WI38 (cell line): ENCODE measurements at regions not wholly inside any gene's neighbourhood (a gene's known extent, or its start where the extent isn't known, plus 50 kb on each side); places are given as distances from the start of the nearest gene placed in this dataset.

Experiments used
- H3K4me3 ChIP-seq: 2 replicates; pipeline ENCODE4 v1.5.1; 2011; ENCODE audit warnings: low read depth, mild to moderate bottlenecking, control low read depth, low read length
- TF ChIP-seq, protein P1 (sequence below): IDR thresholded peaks from 2 replicates; pipeline ENCODE4 v1.5.1; 2012; ENCODE audit warnings: low read depth, mild to moderate bottlenecking, control low read depth, low read length

- TF ChIP-seq, protein P1, sequence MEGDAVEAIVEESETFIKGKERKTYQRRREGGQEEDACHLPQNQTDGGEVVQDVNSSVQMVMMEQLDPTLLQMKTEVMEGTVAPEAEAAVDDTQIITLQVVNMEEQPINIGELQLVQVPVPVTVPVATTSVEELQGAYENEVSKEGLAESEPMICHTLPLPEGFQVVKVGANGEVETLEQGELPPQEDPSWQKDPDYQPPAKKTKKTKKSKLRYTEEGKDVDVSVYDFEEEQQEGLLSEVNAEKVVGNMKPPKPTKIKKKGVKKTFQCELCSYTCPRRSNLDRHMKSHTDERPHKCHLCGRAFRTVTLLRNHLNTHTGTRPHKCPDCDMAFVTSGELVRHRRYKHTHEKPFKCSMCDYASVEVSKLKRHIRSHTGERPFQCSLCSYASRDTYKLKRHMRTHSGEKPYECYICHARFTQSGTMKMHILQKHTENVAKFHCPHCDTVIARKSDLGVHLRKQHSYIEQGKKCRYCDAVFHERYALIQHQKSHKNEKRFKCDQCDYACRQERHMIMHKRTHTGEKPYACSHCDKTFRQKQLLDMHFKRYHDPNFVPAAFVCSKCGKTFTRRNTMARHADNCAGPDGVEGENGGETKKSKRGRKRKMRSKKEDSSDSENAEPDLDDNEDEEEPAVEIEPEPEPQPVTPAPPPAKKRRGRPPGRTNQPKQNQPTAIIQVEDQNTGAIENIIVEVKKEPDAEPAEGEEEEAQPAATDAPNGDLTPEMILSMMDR: no peak
- H3K4me3 ChIP-seq: no peak overlapping the region
Observed at GRCh38 chr6:82015043-82015442, 232.5 kb downstream of the IBTK start.

DNA sequence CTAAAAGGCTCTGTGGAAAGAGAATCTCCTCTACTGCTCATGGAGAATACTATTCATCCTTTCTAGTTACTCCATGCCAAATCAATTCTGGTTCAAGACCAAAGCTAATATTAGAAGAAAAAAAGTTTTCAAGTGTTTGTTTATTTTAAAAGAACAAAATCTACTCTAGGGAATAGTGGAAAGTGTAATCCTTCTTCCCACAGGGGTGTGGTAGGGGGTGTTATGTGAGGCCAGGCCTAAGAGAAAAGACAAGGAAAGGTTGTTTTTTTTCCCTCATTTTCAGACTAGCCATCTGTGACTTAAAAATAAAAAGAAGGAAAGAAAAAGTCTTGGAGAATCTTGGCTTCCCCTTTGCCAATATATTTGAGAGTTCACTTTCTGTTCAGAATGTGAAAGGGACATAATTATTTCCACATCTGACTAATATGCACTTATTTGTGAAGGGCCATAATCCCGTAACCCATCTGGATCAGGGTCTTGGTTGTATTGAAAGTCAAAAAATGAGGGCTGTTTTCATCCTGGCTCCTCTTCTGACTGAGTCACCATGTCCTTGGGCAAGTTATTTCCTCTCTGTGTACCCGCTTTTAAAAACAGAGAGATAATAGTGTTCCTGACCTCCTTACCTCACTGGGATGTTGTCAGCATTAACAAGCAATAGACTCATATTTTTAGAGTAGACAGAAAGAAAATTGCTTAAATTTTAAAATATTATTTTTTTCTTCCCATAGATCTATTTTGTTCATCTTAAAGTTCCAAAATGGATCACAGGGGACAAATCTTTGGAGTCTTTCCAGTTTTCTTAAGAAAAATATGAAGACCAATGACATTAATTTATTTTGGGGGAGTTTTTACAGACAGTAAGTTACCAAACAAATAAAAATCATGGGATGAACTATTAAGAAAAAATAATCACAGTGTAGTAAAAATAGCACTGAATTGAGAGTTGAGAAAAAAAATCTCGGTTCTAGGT is 233.7 kb downstream of the IBTK start:
- H3K4me3 ChIP-seq: no peak overlapping the region
- TF ChIP-seq, protein P1: no peak

DNA sequence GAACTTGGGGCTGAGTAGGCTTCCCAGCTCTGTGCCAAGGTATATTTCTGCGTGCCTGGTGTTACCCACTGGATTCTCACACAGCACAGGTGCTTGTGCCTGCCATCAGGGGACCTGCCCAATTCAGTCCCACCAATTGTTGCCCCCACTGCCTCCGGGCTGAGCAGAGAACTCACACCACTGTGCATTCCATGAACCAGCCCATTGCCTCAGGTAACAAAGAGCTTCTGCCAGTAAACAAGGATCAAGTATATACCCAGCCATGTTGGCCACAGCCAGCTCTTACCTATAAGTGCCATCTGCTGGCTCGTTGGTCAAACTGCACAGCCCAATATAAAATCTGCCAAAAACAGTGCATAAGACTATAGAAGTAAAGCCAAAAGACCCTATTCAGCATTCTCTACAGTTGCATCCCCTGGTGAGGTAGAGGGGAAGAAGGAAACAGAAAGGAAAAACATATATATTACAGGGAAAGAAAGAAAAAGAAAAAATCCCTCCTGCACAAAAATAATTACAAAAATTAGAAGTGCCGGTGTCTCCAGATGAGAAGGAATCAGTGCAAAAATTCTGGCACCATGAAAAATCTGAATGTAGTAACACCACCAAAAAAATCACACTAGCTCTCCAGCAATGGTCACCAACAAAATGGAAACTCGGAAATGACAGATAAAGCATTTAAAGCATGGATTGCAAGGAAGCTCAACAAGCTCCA is 241.4 kb downstream of the IBTK start:
- TF ChIP-seq, protein P1: peak; percentile 71
- no peak overlapping the region for H3K4me3 ChIP-seq

DNA sequence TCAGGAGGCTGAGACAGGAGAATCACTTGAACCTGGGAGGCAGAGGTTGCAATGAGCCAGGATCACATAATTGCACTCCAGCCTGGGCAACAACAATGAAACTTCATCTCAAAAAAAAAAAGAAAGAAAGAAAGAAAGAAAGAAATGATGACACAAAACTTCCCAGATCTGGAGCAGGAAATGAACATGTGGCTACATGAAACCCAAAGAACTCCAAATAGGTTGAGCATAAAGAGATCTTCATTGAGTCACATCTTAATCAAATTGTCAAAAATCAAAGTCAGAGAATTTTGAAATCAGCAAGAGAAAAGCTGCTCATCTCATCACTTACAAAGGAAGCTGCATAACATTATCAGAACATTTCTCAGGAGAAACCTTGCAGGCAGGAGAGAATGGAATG is 247.0 kb downstream of the IBTK start:
- TF ChIP-seq, protein P1: no peak
- H3K4me3 ChIP-seq: no peak overlapping the region

DNA sequence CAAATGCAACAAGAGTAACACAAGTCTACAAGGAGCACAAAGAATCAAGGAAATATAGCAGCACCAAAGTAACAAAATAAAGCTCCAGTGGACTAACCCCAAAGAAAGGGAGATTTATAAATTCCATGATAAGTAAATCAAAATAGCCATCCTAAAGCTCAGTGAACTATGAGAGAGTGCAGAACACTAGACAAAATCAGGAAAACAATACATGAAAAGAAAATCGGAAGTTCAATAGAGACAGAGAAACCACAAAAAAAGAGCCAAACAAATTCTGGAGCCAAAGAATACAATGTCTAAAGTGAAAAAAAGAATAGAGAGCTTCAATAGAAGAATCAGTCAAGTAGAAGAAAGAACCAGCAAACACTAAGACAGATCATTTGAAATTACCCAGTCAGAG is 247.3 kb upstream of the TENT5A start:
- no peak overlapping the region for H3K4me3 ChIP-seq
- TF ChIP-seq, protein P1: no peak

GRCh38 chr6:81999270-81999669 is 246.8 kb upstream of the TENT5A start:
- H3K4me3 ChIP-seq: no peak overlapping the region
- TF ChIP-seq, protein P1: no peak

DNA sequence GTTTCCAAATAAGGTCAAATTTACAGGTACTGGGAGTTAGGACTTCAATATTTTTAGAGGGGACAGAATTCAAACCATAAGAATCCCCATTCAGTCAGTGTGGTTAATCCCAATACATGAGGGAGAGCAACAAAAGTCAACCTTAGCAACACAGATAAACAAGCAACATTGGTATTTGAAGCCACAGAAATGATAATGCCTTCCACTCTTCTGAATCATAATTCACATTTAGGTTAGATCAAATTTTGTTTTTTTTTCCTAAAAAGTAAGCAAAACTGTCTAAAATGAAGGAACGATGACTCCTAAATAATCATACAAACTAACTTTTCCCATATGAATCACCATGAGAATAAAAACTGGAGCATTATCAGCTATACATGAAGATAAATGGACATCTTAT is 246.0 kb upstream of the TENT5A start:
- no peak overlapping the region for H3K4me3 ChIP-seq
- TF ChIP-seq, protein P1: no peak
